SK-N-SH treated with all-trans-retinoic acid at 6 μM for 48 hours (cell line): ENCODE measurements at regions not wholly inside any gene's neighbourhood (a gene's known extent, or its start where the extent isn't known, plus 50 kb on each side); places are given as distances from the start of the nearest gene placed in this dataset.

ENCODE experiments used
- ATAC-seq: fragments of 200-7000 bp; cut with Tn5 transposase; 3 replicates; pipeline ENCODE4 v1.9.1; 2020; ENCODE audit warnings: mild to moderate bottlenecking, moderate library complexity
- BACH2 ChIP-seq: fragments of 250-450 bp; sonication (Bioruptor Pico); IDR thresholded peaks from 2 replicates; pipeline ENCODE4 v1.9.0; 2021; ENCODE audit warnings: mild to moderate bottlenecking, borderline replicate concordance
- CREB5 ChIP-seq: fragments of 250-450 bp; sonication (Bioruptor Pico); IDR thresholded peaks from 2 replicates; pipeline ENCODE4 v1.5.1; 2020; ENCODE audit warnings: low read depth, mild to moderate bottlenecking, moderate library complexity
- CSDC2 ChIP-seq: fragments of 250-450 bp; sonication (Bioruptor Pico); IDR thresholded peaks from 2 replicates; pipeline ENCODE4 v1.5.0; 2020; ENCODE audit warnings: mild to moderate bottlenecking, moderate library complexity
- CSRNP3 ChIP-seq: fragments of 250-450 bp; sonication (Bioruptor Pico); IDR thresholded peaks from 2 replicates; pipeline ENCODE4 v1.5.1; 2021; ENCODE audit warnings: mild to moderate bottlenecking, moderate library complexity
- ESRRG ChIP-seq: fragments of 250-450 bp; sonication (Bioruptor Pico); IDR thresholded peaks from 2 replicates; pipeline ENCODE4 v1.6.1; 2021; ENCODE audit warnings: mild to moderate bottlenecking
- GLIS3 ChIP-seq: fragments of 250-450 bp; sonication (Bioruptor Pico); IDR thresholded peaks from 2 replicates; pipeline ENCODE4 v1.5.0; 2020; ENCODE audit warnings: mild to moderate bottlenecking, moderate library complexity
- ISL1 ChIP-seq: fragments of 250-450 bp; sonication (Bioruptor Pico); IDR thresholded peaks from 2 replicates; pipeline ENCODE4 v2.1.2; 2022; ENCODE audit warnings: mild to moderate bottlenecking, moderate library complexity
- OSR1 ChIP-seq: fragments of 250-450 bp; sonication (Bioruptor Pico); IDR thresholded peaks from 2 replicates; pipeline ENCODE4 v1.8.0; 2022; ENCODE audit warnings: moderate library complexity, mild to moderate bottlenecking, inconsistent platforms
- PATZ1 ChIP-seq: fragments of 250-450 bp; sonication (Bioruptor Pico); IDR thresholded peaks from 2 replicates; pipeline ENCODE4 v1.8.0; 2020; ENCODE audit warnings: mild to moderate bottlenecking, moderate library complexity, borderline replicate concordance
- POU6F1 ChIP-seq: fragments of 250-450 bp; sonication (Bioruptor Pico); IDR thresholded peaks from 2 replicates; pipeline ENCODE4 v1.8.0; 2021; ENCODE audit warnings: low read depth, mild to moderate bottlenecking, moderate library complexity, borderline replicate concordance
- PPARA ChIP-seq: fragments of 250-450 bp; sonication (Bioruptor Pico); IDR thresholded peaks from 2 replicates; pipeline ENCODE4 v1.5.0; 2020; ENCODE audit warnings: mild to moderate bottlenecking, borderline replicate concordance
- RARB ChIP-seq: fragments of 250-450 bp; sonication (Bioruptor Pico); IDR thresholded peaks from 2 replicates; pipeline ENCODE4 v1.8.0; 2021; ENCODE audit warnings: mild to moderate bottlenecking, moderate library complexity
- SNAI2 ChIP-seq: fragments of 250-450 bp; sonication (Bioruptor Pico); IDR thresholded peaks from 2 replicates; pipeline ENCODE4 v1.5.0; 2020; ENCODE audit warnings: mild to moderate bottlenecking, moderate library complexity
- TCF4 ChIP-seq: fragments of 250-450 bp; sonication (Bioruptor Pico); IDR thresholded peaks from 2 replicates; pipeline ENCODE4 v1.8.0; 2021; ENCODE audit warnings: mild to moderate bottlenecking, moderate library complexity, borderline replicate concordance
- TOX ChIP-seq: fragments of 250-450 bp; sonication (Bioruptor Pico); IDR thresholded peaks from 2 replicates; pipeline ENCODE4 v1.8.0; 2021; ENCODE audit warnings: mild to moderate bottlenecking, moderate library complexity, borderline replicate concordance
- ZC3H10 ChIP-seq: fragments of 250-450 bp; sonication (Bioruptor Pico); IDR thresholded peaks from 2 replicates; pipeline ENCODE4 v1.5.1; 2021; ENCODE audit warnings: mild to moderate bottlenecking, moderate library complexity
- ZFP3 ChIP-seq: fragments of 250-450 bp; sonication (Bioruptor Pico); IDR thresholded peaks from 2 replicates; pipeline ENCODE4 v1.5.0; 2020; ENCODE audit warnings: mild to moderate bottlenecking, moderate library complexity
- ZFP30 ChIP-seq: fragments of 450-650 bp; formaldehyde crosslinking; IDR thresholded peaks from 2 replicates; pipeline ENCODE4 v1.5.0; 2022; ENCODE audit warnings: mild to moderate bottlenecking, moderate library complexity
- ZNF70 ChIP-seq: fragments of 450-650 bp; formaldehyde crosslinking; IDR thresholded peaks from 2 replicates; pipeline ENCODE4 v1.5.0; 2020; ENCODE audit warnings: mild to moderate bottlenecking, moderate library complexity
- ZNF8 ChIP-seq: fragments of 450-650 bp; formaldehyde crosslinking; IDR thresholded peaks from 2 replicates; pipeline ENCODE4 v1.5.0; 2020; ENCODE audit warnings: mild to moderate bottlenecking, moderate library complexity
- TF ChIP-seq, protein P1 (sequence below): fragments of 250-450 bp; sonication (Bioruptor Pico); IDR thresholded peaks from 2 replicates; pipeline ENCODE4 v1.5.0; 2020; ENCODE audit warnings: mild to moderate bottlenecking, moderate library complexity

DNA sequence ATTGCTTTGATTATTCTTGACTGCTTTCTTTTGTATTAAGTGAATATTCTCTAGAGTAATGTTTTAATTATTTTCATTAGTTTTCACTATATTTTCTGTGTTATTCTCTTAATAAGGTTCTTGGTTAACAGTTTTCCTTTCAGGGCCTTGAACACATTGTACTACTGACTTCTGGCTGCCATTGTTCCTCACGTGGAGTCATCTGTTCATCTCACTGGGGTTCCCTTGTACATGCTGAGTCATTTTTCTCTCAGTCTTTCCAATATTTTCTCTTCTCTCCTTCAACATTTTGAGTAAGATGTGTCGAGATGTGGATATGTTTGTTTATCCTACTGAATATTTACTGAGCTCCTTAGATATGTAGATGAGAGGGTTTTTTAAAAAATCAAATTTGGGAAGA is 400.7 kb downstream of the TCERG1L start (continued):
- no peak for TF ChIP-seq BACH2

DNA sequence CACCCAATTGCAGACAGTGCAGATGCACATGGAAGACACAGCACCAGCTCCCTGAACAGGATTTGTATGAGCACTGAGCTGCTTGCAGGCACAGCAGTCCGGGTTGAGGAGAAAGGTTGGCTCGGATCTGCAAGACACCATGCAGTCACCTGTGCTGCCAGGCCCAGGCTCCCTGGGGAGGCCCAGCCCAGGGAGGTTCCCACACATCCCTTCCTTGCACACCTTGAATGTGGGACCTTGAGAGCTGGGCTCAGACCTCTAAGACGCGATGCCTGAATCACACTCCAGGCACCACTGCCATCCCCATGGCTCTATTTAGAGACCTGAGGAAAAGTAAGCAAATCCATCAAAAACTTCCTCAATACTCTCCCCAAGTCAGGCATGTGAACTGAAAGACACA is 397.7 kb downstream of the TCERG1L start:
- ATAC-seq, result no peak

GRCh38 chr10:130914367-130914766 is 397.2 kb downstream of the TCERG1L start:
- TF ChIP-seq TOX (no peak), CSDC2 (CRISPR knock-in tag) (no peak), ZNF8 (CRISPR knock-in tag) (no peak), ISL1 (CRISPR knock-in tag) (no peak), TCF4 (CRISPR knock-in tag) (no peak), BACH2 (no peak), OSR1 (CRISPR knock-in tag) (no peak)
- TF ChIP-seq, all 23 proteins: peak for 0
- no peak for ATAC-seq

More for the DNA sequence above, 397.7 kb downstream of the TCERG1L start:
- TF ChIP-seq BACH2 (no peak), ZFP3 (CRISPR knock-in tag) (no peak), GLIS3 (CRISPR knock-in tag) (no peak)
- TF ChIP-seq, all 23 proteins: peak for 0

GRCh38 chr10:130915065-130915464 is 396.5 kb downstream of the TCERG1L start:
- no peak for ATAC-seq
- TF ChIP-seq POU6F1 (no peak), ZC3H10 (CRISPR knock-in tag) (no peak), ESRRG (CRISPR knock-in tag) (no peak), ZNF8 (CRISPR knock-in tag) (no peak), CSRNP3 (CRISPR knock-in tag) (no peak), CSDC2 (CRISPR knock-in tag) (no peak), PATZ1 (CRISPR knock-in tag) (no peak)
- TF ChIP-seq, all 23 proteins: peak for 0

DNA sequence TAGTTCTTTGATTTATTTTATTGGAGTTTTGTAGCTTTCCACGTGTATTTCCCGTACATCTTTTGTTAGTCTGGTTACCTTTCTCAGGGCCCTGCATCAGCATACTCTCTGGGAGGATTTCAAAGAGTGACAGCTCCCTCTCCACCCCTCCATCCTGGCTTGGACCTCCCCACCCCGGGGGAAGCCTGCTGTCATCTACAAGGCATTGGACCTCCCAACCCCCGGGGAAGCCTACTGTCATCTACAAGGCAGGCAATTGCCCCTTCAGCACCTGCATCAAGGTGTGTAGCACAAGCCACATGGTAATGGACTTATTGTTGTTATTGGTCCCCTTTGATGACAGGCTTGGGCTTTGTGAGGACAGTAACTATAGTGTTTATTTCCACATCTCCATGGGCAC is 390.1 kb downstream of the TCERG1L start:
- no peak for ATAC-seq
- TF ChIP-seq PPARA (CRISPR knock-in tag) (no peak), TCF4 (CRISPR knock-in tag) (no peak), CSRNP3 (CRISPR knock-in tag) (no peak), CREB5 (CRISPR knock-in tag) (no peak), SNAI2 (CRISPR knock-in tag) (no peak), ISL1 (CRISPR knock-in tag) (no peak), RARB (CRISPR knock-in tag) (no peak), ZFP30 (no peak), PATZ1 (CRISPR knock-in tag) (no peak), CSDC2 (CRISPR knock-in tag) (no peak), ZNF70 (CRISPR knock-in tag) (no peak), POU6F1 (no peak), ZFP3 (CRISPR knock-in tag) (no peak), ZC3H10 (CRISPR knock-in tag) (no peak)
- TF ChIP-seq, protein P1, sequence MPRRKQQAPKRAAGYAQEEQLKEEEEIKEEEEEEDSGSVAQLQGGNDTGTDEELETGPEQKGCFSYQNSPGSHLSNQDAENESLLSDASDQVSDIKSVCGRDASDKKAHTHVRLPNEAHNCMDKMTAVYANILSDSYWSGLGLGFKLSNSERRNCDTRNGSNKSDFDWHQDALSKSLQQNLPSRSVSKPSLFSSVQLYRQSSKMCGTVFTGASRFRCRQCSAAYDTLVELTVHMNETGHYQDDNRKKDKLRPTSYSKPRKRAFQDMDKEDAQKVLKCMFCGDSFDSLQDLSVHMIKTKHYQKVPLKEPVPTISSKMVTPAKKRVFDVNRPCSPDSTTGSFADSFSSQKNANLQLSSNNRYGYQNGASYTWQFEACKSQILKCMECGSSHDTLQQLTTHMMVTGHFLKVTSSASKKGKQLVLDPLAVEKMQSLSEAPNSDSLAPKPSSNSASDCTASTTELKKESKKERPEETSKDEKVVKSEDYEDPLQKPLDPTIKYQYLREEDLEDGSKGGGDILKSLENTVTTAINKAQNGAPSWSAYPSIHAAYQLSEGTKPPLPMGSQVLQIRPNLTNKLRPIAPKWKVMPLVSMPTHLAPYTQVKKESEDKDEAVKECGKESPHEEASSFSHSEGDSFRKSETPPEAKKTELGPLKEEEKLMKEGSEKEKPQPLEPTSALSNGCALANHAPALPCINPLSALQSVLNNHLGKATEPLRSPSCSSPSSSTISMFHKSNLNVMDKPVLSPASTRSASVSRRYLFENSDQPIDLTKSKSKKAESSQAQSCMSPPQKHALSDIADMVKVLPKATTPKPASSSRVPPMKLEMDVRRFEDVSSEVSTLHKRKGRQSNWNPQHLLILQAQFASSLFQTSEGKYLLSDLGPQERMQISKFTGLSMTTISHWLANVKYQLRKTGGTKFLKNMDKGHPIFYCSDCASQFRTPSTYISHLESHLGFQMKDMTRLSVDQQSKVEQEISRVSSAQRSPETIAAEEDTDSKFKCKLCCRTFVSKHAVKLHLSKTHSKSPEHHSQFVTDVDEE, result no peak
